Peyer's patch (tissue), 4 donors: ENCODE measurements at regions not wholly inside any gene's neighbourhood (a gene's known extent, or its start where the extent isn't known, plus 50 kb on each side); places are given as distances from the start of the nearest gene placed in this dataset.

Experiments used
- POLR2A ChIP-seq, 2 donors: fragments of 450-650 bp; IDR thresholded peaks; one replicate each; pipeline ENCODE4 v1.5.1; 2017; ENCODE audit warnings: antibody characterized with exemption in 2 of 2, mild to moderate bottlenecking in 2 of 2, moderate library complexity in 2 of 2
- TF ChIP-seq, protein P1 (sequence below), 6 experiments: fragments of 450-650 bp in 4 of 6; fragments of 200-600 bp in 2 of 6; sonication (generic) in 1 of 6; IDR thresholded peaks; one replicate each; pipeline ENCODE4 v1.5.1; 2017 to 2019; ENCODE audit warnings: antibody characterized with exemption in 6 of 6, mild to moderate bottlenecking in 3 of 6, moderate library complexity in 1 of 6

- TF ChIP-seq, protein P1, sequence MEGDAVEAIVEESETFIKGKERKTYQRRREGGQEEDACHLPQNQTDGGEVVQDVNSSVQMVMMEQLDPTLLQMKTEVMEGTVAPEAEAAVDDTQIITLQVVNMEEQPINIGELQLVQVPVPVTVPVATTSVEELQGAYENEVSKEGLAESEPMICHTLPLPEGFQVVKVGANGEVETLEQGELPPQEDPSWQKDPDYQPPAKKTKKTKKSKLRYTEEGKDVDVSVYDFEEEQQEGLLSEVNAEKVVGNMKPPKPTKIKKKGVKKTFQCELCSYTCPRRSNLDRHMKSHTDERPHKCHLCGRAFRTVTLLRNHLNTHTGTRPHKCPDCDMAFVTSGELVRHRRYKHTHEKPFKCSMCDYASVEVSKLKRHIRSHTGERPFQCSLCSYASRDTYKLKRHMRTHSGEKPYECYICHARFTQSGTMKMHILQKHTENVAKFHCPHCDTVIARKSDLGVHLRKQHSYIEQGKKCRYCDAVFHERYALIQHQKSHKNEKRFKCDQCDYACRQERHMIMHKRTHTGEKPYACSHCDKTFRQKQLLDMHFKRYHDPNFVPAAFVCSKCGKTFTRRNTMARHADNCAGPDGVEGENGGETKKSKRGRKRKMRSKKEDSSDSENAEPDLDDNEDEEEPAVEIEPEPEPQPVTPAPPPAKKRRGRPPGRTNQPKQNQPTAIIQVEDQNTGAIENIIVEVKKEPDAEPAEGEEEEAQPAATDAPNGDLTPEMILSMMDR (IDR thresholded peaks at IDR 0.05) = no peak
- no peak for TF ChIP-seq POLR2A (IDR thresholded peaks at IDR 0.05)
Observed at GRCh38 chr6:841569-841968, 148.6 kb upstream of the EXOC2 start.
